ENCODE measurements at regions not wholly inside any gene's neighbourhood (a gene's known extent, or its start where the extent isn't known, plus 50 kb on each side); places are given as distances from the start of the nearest gene placed in this dataset.

DNA sequence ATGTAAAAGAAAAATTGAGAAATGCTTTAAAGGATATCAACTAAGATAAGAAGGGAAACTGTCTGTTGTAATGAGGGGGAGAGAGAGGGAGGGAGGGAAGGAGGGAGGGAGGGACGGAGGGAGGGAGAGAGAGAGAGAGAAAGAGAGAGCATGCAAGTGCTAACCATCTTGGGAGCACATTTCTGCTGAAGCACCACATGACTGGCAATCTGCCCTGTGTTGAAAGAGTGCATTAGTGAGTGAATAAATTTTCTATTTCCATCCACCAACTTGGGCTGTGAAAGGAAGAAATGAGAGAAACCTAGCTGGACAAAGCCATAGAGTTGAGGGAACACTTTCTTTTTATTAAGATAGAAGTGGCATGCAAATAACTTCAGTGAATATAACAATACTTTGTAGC, 110.7 kb downstream of the TMX3 start:
- TF ChIP-seq POLR2A (IDR thresholded peaks at IDR 0.05): no peak
- TF ChIP-seq CTCF (IDR thresholded peaks at IDR 0.05): no peak
- no peak for TF ChIP-seq EP300 (IDR thresholded peaks at IDR 0.05)

All from ovary (tissue), 3 donors.